ENCODE measurements at regions not wholly inside any gene's neighbourhood (a gene's known extent, or its start where the extent isn't known, plus 50 kb on each side); places are given as distances from the start of the nearest gene placed in this dataset.

DNA sequence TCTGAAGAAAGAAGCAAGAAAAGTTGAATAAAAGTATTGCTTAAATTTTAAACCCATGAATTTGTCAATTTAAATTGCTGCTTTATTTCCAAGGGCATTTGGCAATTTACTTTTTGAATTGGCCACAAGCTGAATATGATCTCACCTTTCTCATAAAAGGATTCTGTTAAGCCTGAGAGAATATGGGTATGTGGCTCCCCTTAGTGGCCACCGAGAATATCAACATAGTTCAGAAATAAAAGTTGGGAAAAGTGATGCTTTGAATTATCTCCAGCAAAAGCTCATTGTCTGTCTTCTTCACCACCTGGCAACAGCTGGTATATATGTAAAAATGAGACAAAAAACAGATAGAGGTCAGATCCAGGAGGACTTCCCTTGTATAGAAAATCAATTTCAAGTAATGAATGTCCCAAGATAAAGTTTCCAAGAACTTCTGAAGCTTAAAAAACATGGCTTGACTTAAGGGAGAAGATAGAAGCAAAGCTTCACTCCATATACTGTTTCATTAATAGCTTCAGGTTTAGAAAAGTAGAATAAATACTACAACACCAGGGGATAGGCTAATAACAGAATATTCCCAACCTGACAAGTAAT, 290.7 kb upstream of the FAM241A start:
- H3K9me3 ChIP-seq (ENCODE audit: control insufficient read depth in 2 of 2, low read length in 2 of 2) = no peaks in the 10 kb centered on the region
- no peak overlapping the region for H3K27ac ChIP-seq (ENCODE audit: low read depth in 2 of 2, low read length in 2 of 2)
- no peaks in the 10 kb centered on the region for H3K36me3 ChIP-seq (ENCODE audit: control insufficient read depth in 2 of 2, insufficient read depth in 2 of 2, low read length in 2 of 2)
- no peak overlapping the region for H3K9ac ChIP-seq (ENCODE audit: low read depth in 1 of 2, low read length in 2 of 2)
- peaks cover 0 to 2% of the 10 kb centered on the region in 2 donors for H3K27me3 ChIP-seq (ENCODE audit: control insufficient read depth in 2 of 2, insufficient read depth in 2 of 2, low read length in 2 of 2)
- H3K4me3 ChIP-seq (ENCODE audit: low read length in 2 of 2) = no peak overlapping the region
- H3K4me1 ChIP-seq (ENCODE audit: control insufficient read depth in 2 of 2, insufficient read depth in 2 of 2, low read length in 2 of 2) = no peaks in the 10 kb centered on the region

DNA sequence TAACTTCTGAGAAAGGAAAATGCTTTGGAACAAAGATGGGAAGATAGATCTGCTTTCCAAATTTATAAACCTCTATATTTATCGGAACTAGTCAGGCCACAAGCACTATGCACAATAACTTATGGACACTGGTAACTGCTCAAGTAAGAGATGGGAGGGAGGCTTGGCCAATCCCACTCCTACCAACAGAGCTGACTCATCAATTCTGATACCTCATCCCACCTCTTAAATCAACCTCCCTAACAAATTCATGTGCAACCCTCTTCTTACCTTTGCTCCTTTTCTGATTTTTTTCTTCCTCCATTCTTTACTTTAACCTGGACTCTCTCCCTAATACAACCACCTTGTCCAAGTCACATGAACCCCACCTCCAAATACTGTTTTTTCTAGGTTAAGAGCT, 289.9 kb upstream of the FAM241A start:
- Histone ChIP-seq H3K9ac (ENCODE audit: low read depth in 1 of 2, low read length in 2 of 2) (no peak overlapping the region), H3K36me3 (ENCODE audit: control insufficient read depth in 2 of 2, insufficient read depth in 2 of 2, low read length in 2 of 2) (no peaks in the 10 kb centered on the region), H3K9me3 (ENCODE audit: control insufficient read depth in 2 of 2, low read length in 2 of 2) (no peaks in the 10 kb centered on the region)

DNA sequence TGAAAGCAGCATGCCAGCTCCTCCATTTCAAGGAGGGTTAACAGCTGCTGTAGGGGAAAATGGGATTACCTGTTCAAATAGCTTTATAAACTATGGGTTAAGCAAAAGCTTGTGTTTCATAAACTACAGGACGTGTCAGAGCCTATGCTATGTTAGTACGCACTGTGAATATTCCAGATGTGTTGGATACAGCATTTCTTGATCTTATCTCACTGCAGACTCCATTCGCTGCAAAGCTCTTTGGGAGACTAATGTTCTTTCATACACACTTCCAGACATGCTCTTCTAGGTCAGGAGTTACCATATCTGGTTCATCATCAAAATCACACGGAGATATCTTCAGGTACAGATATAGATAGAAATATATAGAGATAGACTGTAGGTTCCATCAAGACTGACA, 281.2 kb upstream of the FAM241A start:
- H3K36me3 ChIP-seq (ENCODE audit: control insufficient read depth in 2 of 2, insufficient read depth in 2 of 2, low read length in 2 of 2) = no peaks in the 10 kb centered on the region
- no peaks in the 10 kb centered on the region for H3K9me3 ChIP-seq (ENCODE audit: control insufficient read depth in 2 of 2, low read length in 2 of 2)
- H3K27ac ChIP-seq (ENCODE audit: low read depth in 2 of 2, low read length in 2 of 2) = no peak overlapping the region
- no peaks in the 10 kb centered on the region for H3K4me1 ChIP-seq (ENCODE audit: control insufficient read depth in 2 of 2, insufficient read depth in 2 of 2, low read length in 2 of 2)
- no peaks in the 10 kb centered on the region for H3K27me3 ChIP-seq (ENCODE audit: control insufficient read depth in 2 of 2, insufficient read depth in 2 of 2, low read length in 2 of 2)
- no peak overlapping the region for H3K9ac ChIP-seq (ENCODE audit: low read depth in 1 of 2, low read length in 2 of 2)
- no peak overlapping the region for H3K4me3 ChIP-seq (ENCODE audit: low read length in 2 of 2)

More for the DNA sequence above, 289.9 kb upstream of the FAM241A start:
- no peak overlapping the region for H3K27ac ChIP-seq (ENCODE audit: low read depth in 2 of 2, low read length in 2 of 2)
- no peak overlapping the region for H3K4me3 ChIP-seq (ENCODE audit: low read length in 2 of 2)
- peaks cover 0 to 2% of the 10 kb centered on the region in 2 donors for H3K27me3 ChIP-seq (ENCODE audit: control insufficient read depth in 2 of 2, insufficient read depth in 2 of 2, low read length in 2 of 2)
- H3K4me1 ChIP-seq (ENCODE audit: control insufficient read depth in 2 of 2, insufficient read depth in 2 of 2, low read length in 2 of 2) = no peaks in the 10 kb centered on the region

DNA sequence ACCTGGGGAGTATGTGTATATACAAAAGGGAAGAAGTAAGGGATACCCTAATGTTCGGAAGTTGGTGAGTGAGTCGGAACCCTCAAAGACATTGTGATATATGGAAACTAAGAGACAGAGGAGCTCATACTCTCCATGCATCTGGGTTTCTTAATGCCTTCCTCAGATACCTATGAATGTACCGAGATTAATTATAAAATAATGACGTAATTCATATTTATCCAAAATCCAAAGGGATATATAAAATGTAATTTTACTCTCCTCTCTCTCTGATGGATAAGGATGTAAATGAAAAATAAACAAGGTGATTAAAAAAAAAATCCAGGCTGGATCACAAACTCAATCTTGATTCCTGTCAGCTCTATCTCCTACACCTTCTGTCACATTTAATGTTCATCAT, 275.9 kb upstream of the FAM241A start:
- H3K27ac ChIP-seq (ENCODE audit: low read depth in 2 of 2, low read length in 2 of 2) = no peak overlapping the region
- no peak overlapping the region for H3K4me3 ChIP-seq (ENCODE audit: low read length in 2 of 2)
- no peak overlapping the region for H3K9ac ChIP-seq (ENCODE audit: low read depth in 1 of 2, low read length in 2 of 2)
- no peaks in the 10 kb centered on the region for H3K36me3 ChIP-seq (ENCODE audit: control insufficient read depth in 2 of 2, insufficient read depth in 2 of 2, low read length in 2 of 2)
- H3K4me1 ChIP-seq (ENCODE audit: control insufficient read depth in 2 of 2, insufficient read depth in 2 of 2, low read length in 2 of 2) = no peaks in the 10 kb centered on the region
- H3K9me3 ChIP-seq (ENCODE audit: control insufficient read depth in 2 of 2, low read length in 2 of 2) = no peaks in the 10 kb centered on the region
- H3K27me3 ChIP-seq (ENCODE audit: control insufficient read depth in 2 of 2, insufficient read depth in 2 of 2, low read length in 2 of 2) = no peaks in the 10 kb centered on the region

GRCh38 chr4:111871802-111872201, 273.5 kb upstream of the FAM241A start:
- Histone ChIP-seq H3K27ac (ENCODE audit: low read depth in 2 of 2, low read length in 2 of 2) (no peak overlapping the region), H3K36me3 (ENCODE audit: control insufficient read depth in 2 of 2, insufficient read depth in 2 of 2, low read length in 2 of 2) (no peaks in the 10 kb centered on the region), H3K27me3 (ENCODE audit: control insufficient read depth in 2 of 2, insufficient read depth in 2 of 2, low read length in 2 of 2) (no peaks in the 10 kb centered on the region), H3K4me1 (ENCODE audit: control insufficient read depth in 2 of 2, insufficient read depth in 2 of 2, low read length in 2 of 2) (no peaks in the 10 kb centered on the region), H3K9me3 (ENCODE audit: control insufficient read depth in 2 of 2, low read length in 2 of 2) (no peaks in the 10 kb centered on the region), H3K4me3 (ENCODE audit: low read length in 2 of 2) (no peak overlapping the region), H3K9ac (ENCODE audit: low read depth in 1 of 2, low read length in 2 of 2) (no peak overlapping the region)

DNA sequence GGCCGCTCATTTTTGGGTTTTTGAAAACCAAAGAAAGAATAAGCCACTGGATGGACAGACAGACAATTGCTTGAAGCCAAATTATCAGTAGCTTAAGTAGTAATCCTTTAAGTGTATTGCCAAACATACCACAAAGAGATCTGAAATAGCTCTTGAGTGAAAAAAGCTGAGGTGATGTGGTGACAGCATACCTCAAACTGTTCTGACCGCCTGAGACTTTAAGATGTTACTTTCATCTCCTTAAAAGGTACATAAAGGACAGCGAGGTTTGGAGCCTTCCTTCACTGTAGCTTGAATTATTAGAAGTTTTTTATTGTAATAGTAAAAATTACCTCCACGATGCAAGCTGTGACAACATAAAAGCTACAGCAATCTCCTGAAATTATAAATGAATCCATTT, 271.5 kb upstream of the FAM241A start:
- H3K9me3 ChIP-seq (ENCODE audit: control insufficient read depth in 2 of 2, low read length in 2 of 2) = no peaks in the 10 kb centered on the region
- H3K36me3 ChIP-seq (ENCODE audit: control insufficient read depth in 2 of 2, insufficient read depth in 2 of 2, low read length in 2 of 2) = no peaks in the 10 kb centered on the region
- no peaks in the 10 kb centered on the region for H3K27me3 ChIP-seq (ENCODE audit: control insufficient read depth in 2 of 2, insufficient read depth in 2 of 2, low read length in 2 of 2)
- no peak overlapping the region for H3K27ac ChIP-seq (ENCODE audit: low read depth in 2 of 2, low read length in 2 of 2)
- H3K4me3 ChIP-seq (ENCODE audit: low read length in 2 of 2) = no peak overlapping the region
- H3K4me1 ChIP-seq (ENCODE audit: control insufficient read depth in 2 of 2, insufficient read depth in 2 of 2, low read length in 2 of 2) = no peaks in the 10 kb centered on the region
- no peak overlapping the region for H3K9ac ChIP-seq (ENCODE audit: low read depth in 1 of 2, low read length in 2 of 2)

- Histone ChIP-seq H3K27me3 (ENCODE audit: control insufficient read depth in 2 of 2, insufficient read depth in 2 of 2, low read length in 2 of 2) (no peaks in the 10 kb centered on the region), H3K9ac (ENCODE audit: low read depth in 1 of 2, low read length in 2 of 2) (no peak overlapping the region), H3K9me3 (ENCODE audit: control insufficient read depth in 2 of 2, low read length in 2 of 2) (no peaks in the 10 kb centered on the region), H3K36me3 (ENCODE audit: control insufficient read depth in 2 of 2, insufficient read depth in 2 of 2, low read length in 2 of 2) (no peaks in the 10 kb centered on the region), H3K4me1 (ENCODE audit: control insufficient read depth in 2 of 2, insufficient read depth in 2 of 2, low read length in 2 of 2) (no peaks in the 10 kb centered on the region), H3K4me3 (ENCODE audit: low read length in 2 of 2) (no peak overlapping the region), H3K27ac (ENCODE audit: low read depth in 2 of 2, low read length in 2 of 2) (no peak overlapping the region)
These were observed 265.7 kb upstream of the FAM241A start for GRCh38 chr4:111879539-111879938.

DNA sequence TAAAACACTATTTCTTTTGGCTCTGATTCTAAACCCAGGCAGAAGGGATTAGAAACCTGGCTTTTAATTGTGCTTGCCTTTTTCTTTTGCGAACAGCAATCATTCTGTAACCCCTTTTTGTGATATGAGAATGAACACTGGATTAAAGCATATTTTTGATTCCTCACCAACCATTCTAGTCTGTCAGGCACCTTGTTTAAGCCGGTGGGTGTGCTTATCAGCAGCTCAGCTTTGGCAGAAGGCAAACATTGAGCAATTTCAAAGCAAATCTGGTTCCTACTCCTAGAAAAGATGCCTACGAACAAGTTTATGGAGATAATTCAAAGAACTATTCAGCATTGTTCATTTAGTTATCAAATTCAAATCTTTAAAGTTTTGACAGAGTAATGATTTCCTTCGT, 265.1 kb upstream of the FAM241A start:
- no peaks in the 10 kb centered on the region for H3K9me3 ChIP-seq (ENCODE audit: control insufficient read depth in 2 of 2, low read length in 2 of 2)
- no peak overlapping the region for H3K27ac ChIP-seq (ENCODE audit: low read depth in 2 of 2, low read length in 2 of 2)
- H3K4me1 ChIP-seq (ENCODE audit: control insufficient read depth in 2 of 2, insufficient read depth in 2 of 2, low read length in 2 of 2) = no peaks in the 10 kb centered on the region
- H3K27me3 ChIP-seq (ENCODE audit: control insufficient read depth in 2 of 2, insufficient read depth in 2 of 2, low read length in 2 of 2) = no peaks in the 10 kb centered on the region
- no peaks in the 10 kb centered on the region for H3K36me3 ChIP-seq (ENCODE audit: control insufficient read depth in 2 of 2, insufficient read depth in 2 of 2, low read length in 2 of 2)
- H3K4me3 ChIP-seq (ENCODE audit: low read length in 2 of 2) = no peak overlapping the region
- H3K9ac ChIP-seq (ENCODE audit: low read depth in 1 of 2, low read length in 2 of 2) = no peak overlapping the region

GRCh38 chr4:111883557-111883999, 261.7 kb upstream of the FAM241A start:
- H3K4me3 ChIP-seq (ENCODE audit: low read length in 2 of 2) = no peak overlapping the region
- no peaks in the 10 kb centered on the region for H3K36me3 ChIP-seq (ENCODE audit: control insufficient read depth in 2 of 2, insufficient read depth in 2 of 2, low read length in 2 of 2)
- no peaks in the 10 kb centered on the region for H3K27me3 ChIP-seq (ENCODE audit: control insufficient read depth in 2 of 2, insufficient read depth in 2 of 2, low read length in 2 of 2)
- H3K9me3 ChIP-seq (ENCODE audit: control insufficient read depth in 2 of 2, low read length in 2 of 2) = no peaks in the 10 kb centered on the region
- no peak overlapping the region for H3K27ac ChIP-seq (ENCODE audit: low read depth in 2 of 2, low read length in 2 of 2)
- no peaks in the 10 kb centered on the region for H3K4me1 ChIP-seq (ENCODE audit: control insufficient read depth in 2 of 2, insufficient read depth in 2 of 2, low read length in 2 of 2)
- H3K9ac ChIP-seq (ENCODE audit: low read depth in 1 of 2, low read length in 2 of 2) = no peak overlapping the region

DNA sequence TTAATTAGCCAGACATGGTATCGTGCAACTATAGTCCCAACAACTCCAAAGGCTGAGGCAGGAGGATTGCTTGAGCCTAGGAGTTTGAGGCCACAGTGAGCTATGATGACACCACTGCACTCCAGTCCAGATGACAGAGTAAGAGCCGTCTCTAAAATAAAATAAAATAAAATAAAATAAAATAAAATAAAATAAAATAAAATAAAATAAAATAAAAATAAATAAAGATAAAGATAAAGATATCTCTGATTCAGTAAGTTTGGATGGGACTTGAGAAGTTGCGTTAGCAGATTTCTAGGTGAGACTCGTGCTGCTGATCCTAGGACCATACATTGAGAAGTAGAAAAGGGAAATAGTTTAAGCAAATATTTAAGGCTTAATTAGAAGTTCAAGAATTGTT, 254.8 kb upstream of the FAM241A start:
- Histone ChIP-seq H3K4me3 (ENCODE audit: low read length in 2 of 2) (no peak overlapping the region), H3K9me3 (ENCODE audit: control insufficient read depth in 2 of 2, low read length in 2 of 2) (no peaks in the 10 kb centered on the region), H3K4me1 (ENCODE audit: control insufficient read depth in 2 of 2, insufficient read depth in 2 of 2, low read length in 2 of 2) (no peaks in the 10 kb centered on the region), H3K36me3 (ENCODE audit: control insufficient read depth in 2 of 2, insufficient read depth in 2 of 2, low read length in 2 of 2) (no peaks in the 10 kb centered on the region), H3K27ac (ENCODE audit: low read depth in 2 of 2, low read length in 2 of 2) (no peak overlapping the region), H3K27me3 (ENCODE audit: control insufficient read depth in 2 of 2, insufficient read depth in 2 of 2, low read length in 2 of 2) (no peaks in the 10 kb centered on the region), H3K9ac (ENCODE audit: low read depth in 1 of 2, low read length in 2 of 2) (no peak overlapping the region)

- Histone ChIP-seq H3K4me1 (ENCODE audit: control insufficient read depth in 2 of 2, insufficient read depth in 2 of 2, low read length in 2 of 2) (no peaks in the 10 kb centered on the region), H3K27ac (ENCODE audit: low read depth in 2 of 2, low read length in 2 of 2) (no peak overlapping the region), H3K9ac (ENCODE audit: low read depth in 1 of 2, low read length in 2 of 2) (no peak overlapping the region), H3K9me3 (ENCODE audit: control insufficient read depth in 2 of 2, low read length in 2 of 2) (no peaks in the 10 kb centered on the region), H3K4me3 (ENCODE audit: low read length in 2 of 2) (no peak overlapping the region), H3K36me3 (ENCODE audit: control insufficient read depth in 2 of 2, insufficient read depth in 2 of 2, low read length in 2 of 2) (no peaks in the 10 kb centered on the region), H3K27me3 (ENCODE audit: control insufficient read depth in 2 of 2, insufficient read depth in 2 of 2, low read length in 2 of 2) (no peaks in the 10 kb centered on the region)
These were observed 239.7 kb upstream of the FAM241A start for GRCh38 chr4:111905511-111905910.

Measured in mucosa of rectum (tissue), 2 donors.